ENCODE measurements at regions not wholly inside any gene's neighbourhood (a gene's known extent, or its start where the extent isn't known, plus 50 kb on each side); places are given as distances from the start of the nearest gene placed in this dataset.

DNA sequence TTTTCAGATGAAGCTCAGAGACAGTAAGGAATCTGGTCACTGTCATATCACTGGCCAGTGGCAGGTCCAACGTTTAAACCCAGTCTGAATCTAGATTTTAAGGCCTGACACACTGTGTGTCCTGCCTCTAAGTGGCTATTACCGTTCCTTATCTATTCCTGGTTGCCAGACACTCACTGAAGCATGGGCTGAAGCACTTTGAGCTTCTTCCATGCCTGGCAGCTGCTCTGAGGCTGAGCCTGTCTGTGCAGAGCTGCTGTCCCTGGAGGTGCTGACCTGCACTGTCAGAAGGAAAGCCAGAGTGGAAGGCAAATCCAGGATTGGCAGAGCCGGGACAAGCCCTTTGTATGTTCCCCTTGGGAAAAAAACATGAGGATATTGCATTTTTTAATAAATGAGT, 109.2 kb upstream of the SLC7A1 start:
- ChIA-PET POLR2A (no interaction called here), CTCF (ENCODE audit: unreplicated experiment) (no interaction called here)
- TF ChIP-seq EZH2phosphoT487 (IDR thresholded peaks at IDR 0.05; ENCODE audit: borderline replicate concordance, low read depth, low read length) (no peak), CTCF (conservative IDR thresholded peaks at IDR 0.05; ENCODE audit: low read length) (no peak)
- no TSS peak for BruUV-seq (replicated peaks)
- H3K27ac ChIP-seq (ENCODE audit: low read depth, low read length, poor library complexity, severe bottlenecking), result no peak overlapping the region
- intact Hi-C loops (cut with micrococcal nuclease; ENCODE audit: unreplicated experiment), result no loop called here
- no peak overlapping the region for H2AFZ ChIP-seq (ENCODE audit: low read length)
- H4K20me1 ChIP-seq (ENCODE audit: insufficient read depth, low read length), result no peaks in the 10 kb centered on the region
- H3K4me2 ChIP-seq (ENCODE audit: low read length), result no peak overlapping the region
- no peaks in the 10 kb centered on the region for H3K79me2 ChIP-seq (ENCODE audit: insufficient read depth, low read depth, low read length)
- no peaks in the 10 kb centered on the region for H3K9me2 ChIP-seq (ENCODE audit: insufficient read depth, low read length)
- H3K4me1 ChIP-seq (ENCODE audit: insufficient read depth, low read length, poor library complexity, severe bottlenecking), result no peaks in the 10 kb centered on the region
- H3K36me3 ChIP-seq (ENCODE audit: insufficient read depth, low read length), result no peaks in the 10 kb centered on the region
- no peak overlapping the region for H3K4me3 ChIP-seq (ENCODE audit: low read depth, low read length, poor library complexity, severe bottlenecking)
- no peak for DNase-seq (ENCODE audit: low spot score)
- no peaks in the 10 kb centered on the region for H3K9me3 ChIP-seq (ENCODE audit: low read length)

DNA sequence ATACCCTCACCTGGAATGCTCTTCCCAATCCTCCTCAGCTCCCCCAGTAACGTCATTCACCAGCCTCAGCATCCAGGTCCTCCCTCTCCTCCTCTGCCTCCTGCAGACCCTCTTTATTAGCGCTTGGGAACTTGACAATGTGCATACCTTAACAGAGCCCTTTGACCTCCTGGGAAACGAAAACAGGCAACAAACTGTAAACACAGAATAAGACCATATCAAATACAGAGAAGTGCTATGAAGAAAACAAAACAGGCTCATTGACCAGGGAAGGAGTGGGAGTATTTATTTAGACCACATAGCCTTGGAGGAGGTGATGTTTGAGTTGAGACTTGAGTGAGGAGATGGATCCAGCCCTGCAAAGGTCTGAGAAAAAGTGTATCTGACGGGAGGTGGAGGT, 107.9 kb upstream of the SLC7A1 start:
- intact Hi-C loops (cut with micrococcal nuclease; ENCODE audit: unreplicated experiment), result no loop called here
- H2AFZ ChIP-seq (ENCODE audit: low read length), result no peak overlapping the region
- no peak overlapping the region for H3K4me2 ChIP-seq (ENCODE audit: low read length)

GRCh38 chr13:29702912-29703351, 107.4 kb upstream of the SLC7A1 start:
- BruUV-seq (replicated peaks), result no TSS peak
- Histone ChIP-seq H3K36me3 (ENCODE audit: insufficient read depth, low read length) (no peaks in the 10 kb centered on the region), H3K27ac (ENCODE audit: low read depth, low read length, poor library complexity, severe bottlenecking) (no peak overlapping the region), H3K79me2 (ENCODE audit: insufficient read depth, low read depth, low read length) (no peaks in the 10 kb centered on the region), H3K9me3 (ENCODE audit: low read length) (no peaks in the 10 kb centered on the region), H3K4me2 (ENCODE audit: low read length) (no peak overlapping the region), H3K4me1 (ENCODE audit: insufficient read depth, low read length, poor library complexity, severe bottlenecking) (no peaks in the 10 kb centered on the region), H3K9me2 (ENCODE audit: insufficient read depth, low read length) (no peaks in the 10 kb centered on the region), H4K20me1 (ENCODE audit: insufficient read depth, low read length) (no peaks in the 10 kb centered on the region), H2AFZ (ENCODE audit: low read length) (no peak overlapping the region), H3K4me3 (ENCODE audit: low read depth, low read length, poor library complexity, severe bottlenecking) (no peak overlapping the region)
- ChIA-PET CTCF (ENCODE audit: unreplicated experiment) (no interaction called here), POLR2A (no interaction called here)
- intact Hi-C loops (cut with micrococcal nuclease; ENCODE audit: unreplicated experiment), result no loop called here
- no peak for TF ChIP-seq EZH2phosphoT487 (IDR thresholded peaks at IDR 0.05; ENCODE audit: borderline replicate concordance, low read depth, low read length)
- no peak for TF ChIP-seq CTCF (conservative IDR thresholded peaks at IDR 0.05; ENCODE audit: low read length)
- DNase-seq (ENCODE audit: low spot score), result no peak

More for the DNA sequence above, 107.9 kb upstream of the SLC7A1 start:
- no peak for DNase-seq (ENCODE audit: low spot score)
- POLR2A ChIA-PET, result no interaction called here
- CTCF ChIA-PET (ENCODE audit: unreplicated experiment), result no interaction called here
- Histone ChIP-seq H4K20me1 (ENCODE audit: insufficient read depth, low read length) (no peaks in the 10 kb centered on the region), H3K27ac (ENCODE audit: low read depth, low read length, poor library complexity, severe bottlenecking) (no peak overlapping the region), H3K79me2 (ENCODE audit: insufficient read depth, low read depth, low read length) (no peaks in the 10 kb centered on the region), H3K9me2 (ENCODE audit: insufficient read depth, low read length) (no peaks in the 10 kb centered on the region), H3K4me3 (ENCODE audit: low read depth, low read length, poor library complexity, severe bottlenecking) (no peak overlapping the region), H3K36me3 (ENCODE audit: insufficient read depth, low read length) (no peaks in the 10 kb centered on the region), H3K4me1 (ENCODE audit: insufficient read depth, low read length, poor library complexity, severe bottlenecking) (no peaks in the 10 kb centered on the region), H3K9me3 (ENCODE audit: low read length) (no peaks in the 10 kb centered on the region)
- no TSS peak for BruUV-seq (replicated peaks)
- TF ChIP-seq CTCF (conservative IDR thresholded peaks at IDR 0.05; ENCODE audit: low read length), result no peak
- no peak for TF ChIP-seq EZH2phosphoT487 (IDR thresholded peaks at IDR 0.05; ENCODE audit: borderline replicate concordance, low read depth, low read length)

All from OCI-LY7 (cell line).